ENCODE measurements at regions not wholly inside any gene's neighbourhood (a gene's known extent, or its start where the extent isn't known, plus 50 kb on each side); places are given as distances from the start of the nearest gene placed in this dataset.

- TF ChIP-seq CTCF (IDR thresholded peaks at IDR 0.05; ENCODE audit: borderline replicate concordance, extremely low read depth, low read length, poor library complexity, severe bottlenecking) (no peak), EZH2 (IDR thresholded peaks at IDR 0.05; ENCODE audit: borderline replicate concordance, low read depth, low read length, severe bottlenecking) (no peak)
Observed at GRCh38 chr14:84236290-84236689, 1293.7 kb upstream of the FLRT2 start.

All from DND-41 (cell line).